GM23248 (cell line): ENCODE measurements at regions not wholly inside any gene's neighbourhood (a gene's known extent, or its start where the extent isn't known, plus 50 kb on each side); places are given as distances from the start of the nearest gene placed in this dataset.

ENCODE experiments used
- EZH2 ChIP-seq: fragments of 200-600 bp; sonication (generic); IDR thresholded peaks from 2 replicates; pipeline ENCODE4 v1.6.1; 2018; ENCODE audit warnings: antibody characterized with exemption, mild to moderate bottlenecking; ENCODE audit not compliant: insufficient read depth, poor library complexity, severe bottlenecking
- EZH2phosphoT487 ChIP-seq: fragments of 200-600 bp; sonication (generic); IDR thresholded peaks from 2 replicates; pipeline ENCODE4 v1.6.1; 2018; ENCODE audit warnings: antibody characterized with exemption, moderate library complexity, mild to moderate bottlenecking, low read depth; ENCODE audit not compliant: insufficient read depth

- TF ChIP-seq EZH2phosphoT487 (no peak), EZH2 (no peak)
Observed at GRCh38 chr12:68422159-68422558, 90.0 kb upstream of the MDM1 start.
